HCT116 (cell line): ENCODE measurements at regions not wholly inside any gene's neighbourhood (a gene's known extent, or its start where the extent isn't known, plus 50 kb on each side); places are given as distances from the start of the nearest gene placed in this dataset.

Experiments
- ATAC-seq: fragments of 200-7000 bp; cut with Tn5 transposase; 2 replicates; pipeline ENCODE4 v1.9.1; 2020; ENCODE audit warnings: mild to moderate bottlenecking, moderate library complexity
- BruUV-seq: library from RNA; stranded (reverse); fragments of 400-500 nt; replicated peaks from 2 replicates; lab custom pipeline; 2021; lab: Mats Ljungman, UMichigan
- CTCF ChIA-PET: fragments of 300-600 bp; sonication (Branson Sonifier 250); formaldehyde crosslinking; loops from one replicate; lab custom pipeline; 2021; ENCODE audit warnings: antibody characterized with exemption; lab: Charles Lee
- POLR2A ChIA-PET: fragments of 300-600, 350-600 bp; sonication (Branson Sonifier 250); formaldehyde crosslinking; loops from one replicate; lab custom pipeline; 2021; ENCODE audit warnings: antibody characterized with exemption; lab: Charles Lee
- RAD21 ChIA-PET, 2 experiments: fragments of 300-600 bp; sonication (Branson Sonifier 250); formaldehyde crosslinking; loops; one replicate each; lab custom pipeline; 2023; ENCODE audit warnings: low total read pairs in 2 of 2; ENCODE audit not compliant: uncharacterized antibody in 2 of 2, unreplicated experiment in 2 of 2, low non-redundant PET in 1 of 2; lab: Charles Lee
- DNase-seq: peaks from one replicate; pipeline ENCODE4 v3.0.0-alpha.2; 2010; ENCODE audit warnings: low read depth, low spot score
- H2AFZ ChIP-seq: fragments of 200-600 bp; shearing (Covaris generic), sonication (generic); 2 replicates; pipeline ENCODE4 v1.6.1; 2017; ENCODE audit warnings: low read depth, mixed run types, mixed read lengths, antibody characterized with exemption, low read length; ENCODE audit not compliant: poor library complexity, severe bottlenecking
- H3K27ac ChIP-seq: 2 replicates; pipeline ENCODE4 v1.5.1; 2012; ENCODE audit warnings: low read depth, low read length
- H3K27me3 ChIP-seq: fragments of 200-600 bp; sonication (generic); 2 replicates; pipeline ENCODE4 v1.6.1; 2016; ENCODE audit warnings: mixed run types, low read length, mixed read lengths; ENCODE audit not compliant: insufficient read depth
- H3K36me3 ChIP-seq, 2 experiments: fragments of 200-500 bp in 1 of 2; fragments of 200-600 bp in 1 of 2; sonication (Bioruptor generic) in 1 of 2; sonication (generic) in 1 of 2; 2 replicates each; pipeline versions ENCODE4 v1.5.1 to v1.6.1; 2014 to 2016; ENCODE audit warnings: low read length in 2 of 2, inconsistent platforms in 1 of 2, mixed read lengths in 1 of 2, mixed run types in 1 of 2; ENCODE audit not compliant: insufficient read depth in 2 of 2, control insufficient read depth in 1 of 2
- H3K4me1 ChIP-seq, 2 experiments: fragments of 200-600 bp in 1 of 2; sonication (generic) in 1 of 2; 2 replicates each; pipeline versions ENCODE4 v1.5.1 to v1.6.1; 2012 to 2017; ENCODE audit warnings: low read length in 2 of 2, inconsistent platforms in 1 of 2, mild to moderate bottlenecking in 1 of 2, mixed read lengths in 1 of 2, mixed run types in 1 of 2, moderate library complexity in 1 of 2; ENCODE audit not compliant: insufficient read depth in 2 of 2, control insufficient read depth in 1 of 2
- H3K4me2 ChIP-seq: fragments of 200-600 bp; sonication (generic); 2 replicates; pipeline ENCODE4 v1.6.1; 2017; ENCODE audit warnings: mixed run types, low read length, mixed read lengths
- H3K4me3 ChIP-seq, 2 experiments: fragments of 200-600 bp in 1 of 2; sonication (generic) in 1 of 2; replicated peaks in 1 of 2; 2 replicates each; pipeline ENCODE4 v1.5.1; 2011 to 2016; ENCODE audit warnings: low read length in 2 of 2, control low read depth in 1 of 2, low read depth in 1 of 2, mild to moderate bottlenecking in 1 of 2, mixed read lengths in 1 of 2, mixed run types in 1 of 2
- H3K79me2 ChIP-seq: fragments of 200-600 bp; sonication (generic); 2 replicates; pipeline ENCODE4 v1.6.1; 2017; ENCODE audit warnings: mild to moderate bottlenecking, mixed run types, low read length, moderate library complexity, mixed read lengths; ENCODE audit not compliant: insufficient read depth
- H3K9ac ChIP-seq: fragments of 200-600 bp; sonication (generic); 2 replicates; pipeline ENCODE4 v1.6.1; 2016; ENCODE audit warnings: low read length, mixed read lengths
- H3K9me2 ChIP-seq: fragments of 200-600 bp; sonication (generic), shearing (Covaris generic); 2 replicates; pipeline ENCODE4 v1.6.1; 2017; ENCODE audit warnings: mixed run types, mild to moderate bottlenecking, moderate library complexity; ENCODE audit not compliant: insufficient read depth
- H3K9me3 ChIP-seq, 2 experiments: fragments of 200-500 bp in 1 of 2; fragments of 200-600 bp in 1 of 2; sonication (Bioruptor generic) in 1 of 2; sonication (generic) in 1 of 2; 2 replicates each; pipeline ENCODE4 v1.6.1; 2014 to 2017; ENCODE audit warnings: low read length in 2 of 2, mixed read lengths in 2 of 2, inconsistent platforms in 1 of 2, low read depth in 1 of 2, mild to moderate bottlenecking in 1 of 2, mixed run types in 1 of 2, moderate library complexity in 1 of 2; ENCODE audit not compliant: control insufficient read depth in 1 of 2, insufficient read depth in 1 of 2
- H4K20me1 ChIP-seq: fragments of 200-600 bp; sonication (generic), shearing (Covaris generic); 2 replicates; pipeline ENCODE4 v1.6.1; 2017; ENCODE audit warnings: mixed run types, mild to moderate bottlenecking, moderate library complexity; ENCODE audit not compliant: insufficient read depth
- ATF3 ChIP-seq: IDR thresholded peaks from 2 replicates; pipeline ENCODE4 v1.6.1; 2012
- CEBPB ChIP-seq: IDR thresholded peaks from 2 replicates; pipeline ENCODE4 v1.6.1; 2012; ENCODE audit warnings: low read depth
- EGR1 ChIP-seq: IDR thresholded peaks from 2 replicates; pipeline ENCODE4 v1.6.1; 2012; ENCODE audit warnings: low read depth
- ELF1 ChIP-seq: IDR thresholded peaks from 2 replicates; pipeline ENCODE4 v1.6.1; 2012; ENCODE audit warnings: low read depth, borderline replicate concordance
- EZH2 ChIP-seq: fragments of 200-600 bp; sonication (generic); IDR thresholded peaks from 2 replicates; pipeline ENCODE4 v1.6.1; 2017; ENCODE audit warnings: antibody characterized with exemption, mixed run types
- FOSL1 ChIP-seq: IDR thresholded peaks from 2 replicates; pipeline ENCODE4 v1.6.1; 2012; ENCODE audit warnings: low read depth
- JUND ChIP-seq: IDR thresholded peaks from 2 replicates; pipeline ENCODE4 v1.6.1; 2012
- MAX ChIP-seq: IDR thresholded peaks from 2 replicates; pipeline ENCODE4 v1.6.1; 2012
- POLR2A ChIP-seq: IDR thresholded peaks from 2 replicates; pipeline ENCODE4 v1.7.0; 2011; ENCODE audit warnings: borderline replicate concordance; ENCODE audit not compliant: insufficient read depth, insufficient read length; ENCODE audit errors: extremely low read depth
- POLR2AphosphoS5 ChIP-seq: IDR thresholded peaks from 2 replicates; pipeline ENCODE4 v1.6.1; 2011; ENCODE audit warnings: mild to moderate bottlenecking, low read depth, low read length, moderate library complexity
- RAD21 ChIP-seq: IDR thresholded peaks from 2 replicates; pipeline ENCODE4 v1.6.1; 2012; ENCODE audit warnings: low read depth, mild to moderate bottlenecking
- REST ChIP-seq: IDR thresholded peaks from 2 replicates; pipeline ENCODE4 v1.6.1; 2012; ENCODE audit warnings: low read depth
- SIN3A ChIP-seq: IDR thresholded peaks from 2 replicates; pipeline ENCODE4 v1.6.1; 2012; ENCODE audit warnings: low read depth
- SP1 ChIP-seq: IDR thresholded peaks from 2 replicates; pipeline ENCODE4 v1.6.1; 2012; ENCODE audit warnings: low read depth
- SRF ChIP-seq: IDR thresholded peaks from 2 replicates; pipeline ENCODE4 v1.6.1; 2012; ENCODE audit warnings: low read depth
- TCF7L2 ChIP-seq: IDR thresholded peaks from 2 replicates; pipeline ENCODE4 v1.7.0; 2011; ENCODE audit warnings: borderline replicate concordance, inconsistent platforms; ENCODE audit not compliant: insufficient read depth, insufficient read length; ENCODE audit errors: extremely low read depth
- YY1 ChIP-seq: IDR thresholded peaks from 2 replicates; pipeline ENCODE4 v1.6.1; 2011; ENCODE audit warnings: low read length, low read depth, moderate library complexity, mild to moderate bottlenecking; ENCODE audit not compliant: insufficient replicate concordance; ENCODE audit errors: extremely low read depth
- ZNF274 ChIP-seq: fragments of 200-500 bp; sonication (Bioruptor generic); IDR thresholded peaks from 2 replicates; pipeline ENCODE4 v1.6.1; 2014; ENCODE audit warnings: mild to moderate bottlenecking, low read depth, low read length, inconsistent platforms
- intact Hi-C: fragments of 100-400 bp; cut with micrococcal nuclease; formaldehyde crosslinking; loops from 2 replicates; pipeline ENCODE4 v1.10.0; 2022

GRCh38 chr17:72236980-72237633 lies 116.3 kb downstream of the SOX9 start:
- no peak overlapping the region for H3K4me3 ChIP-seq
- H3K4me2 ChIP-seq, result no peak overlapping the region
- intact Hi-C loops, result no loop called here
- no peaks in the 10 kb centered on the region for H3K9me3 ChIP-seq
- POLR2A ChIA-PET, result no interaction called here
- RAD21 ChIA-PET, result interaction anchor here in 1 of 2 experiments (0.5 kb wide), 1 partner anchor 116 kb away, joined by 3 read pairs; the partner anchor contains the start of gene SOX9
- H3K4me1 ChIP-seq, result no peaks in the 10 kb centered on the region
- no peak overlapping the region for H2AFZ ChIP-seq
- H3K79me2 ChIP-seq, result no peaks in the 10 kb centered on the region
- no peaks in the 10 kb centered on the region for H4K20me1 ChIP-seq
- TF ChIP-seq SP1 (no peak), TCF7L2 (no peak), ZNF274 (no peak), POLR2A (no peak), SRF (no peak), ATF3 (no peak), JUND (no peak), CEBPB (no peak), SIN3A (no peak), REST (no peak), ELF1 (no peak), EZH2 (no peak), EGR1 (no peak), MAX (no peak), FOSL1 (no peak), POLR2AphosphoS5 (no peak), RAD21 (no peak), YY1 (no peak)
- no TSS peak for BruUV-seq
- ATAC-seq, result no peak
- no peak overlapping the region for H3K27ac ChIP-seq
- no peaks in the 10 kb centered on the region for H3K27me3 ChIP-seq
- H3K9ac ChIP-seq, result no peak overlapping the region
- CTCF ChIA-PET, result no interaction called here
- H3K36me3 ChIP-seq, result no peaks in the 10 kb centered on the region
- H3K9me2 ChIP-seq, result no peaks in the 10 kb centered on the region
- DNase-seq, result no peak
